NCI-H2196 (cell line): ENCODE measurements at regions not wholly inside any gene's neighbourhood (a gene's known extent, or its start where the extent isn't known, plus 50 kb on each side); places are given as distances from the start of the nearest gene placed in this dataset.
"Not testable (repeated sequence)": the region's sequence is repeated elsewhere in the genome, so short reads cannot be mapped to it uniquely, and the experiment has no call there.

Experiments
- DNase-seq: peaks from one replicate; lab custom pipeline; 2025; ENCODE audit not compliant: unreplicated experiment; lab: John Stamatoyannopoulos, UW

GRCh38 chr4:31844350-31844749, 1124.2 kb downstream of the PCDH7 start:
- no peak for DNase-seq

- no peak for DNase-seq
These were observed 1131.8 kb downstream of the PCDH7 start for GRCh38 chr4:31851946-31852345.

GRCh38 chr4:31877429-31877828, 1157.3 kb downstream of the PCDH7 start:
- no peak for DNase-seq

- not testable (repeated sequence) for DNase-seq
These were observed 1160.7 kb downstream of the PCDH7 start for GRCh38 chr4:31880837-31881236.

- DNase-seq: no peak
These were observed 1176.2 kb downstream of the PCDH7 start for GRCh38 chr4:31896349-31896748.

GRCh38 chr4:31905363-31905762, 1185.2 kb downstream of the PCDH7 start:
- DNase-seq: no peak

- no peak for DNase-seq
These were observed 1188.1 kb downstream of the PCDH7 start for GRCh38 chr4:31908261-31908660.

GRCh38 chr4:31917334-31917733, 1197.2 kb downstream of the PCDH7 start:
- DNase-seq: no peak

GRCh38 chr4:31918891-31919290, 1198.7 kb downstream of the PCDH7 start:
- no peak for DNase-seq

- DNase-seq: no peak
These were observed 1203.5 kb downstream of the PCDH7 start for GRCh38 chr4:31923634-31924033.

- DNase-seq: no peak
These were observed 1209.6 kb downstream of the PCDH7 start for GRCh38 chr4:31929676-31930345.

GRCh38 chr4:31946456-31946855, 1226.3 kb downstream of the PCDH7 start:
- no peak for DNase-seq

- DNase-seq: no peak
These were observed 1226.9 kb downstream of the PCDH7 start for GRCh38 chr4:31947101-31947500.

- no peak for DNase-seq
These were observed 1228.9 kb downstream of the PCDH7 start for GRCh38 chr4:31949045-31949444.

GRCh38 chr4:31955346-31955745, 1235.2 kb downstream of the PCDH7 start:
- DNase-seq: no peak

- no peak for DNase-seq
These were observed 1239.8 kb downstream of the PCDH7 start for GRCh38 chr4:31959972-31960371.

- no peak for DNase-seq
These were observed 1244.5 kb downstream of the PCDH7 start for GRCh38 chr4:31964685-31965084.

- no peak for DNase-seq
These were observed 1248.7 kb downstream of the PCDH7 start for GRCh38 chr4:31968842-31969241.

GRCh38 chr4:31974490-31975002, 1254.4 kb downstream of the PCDH7 start:
- no peak for DNase-seq

- DNase-seq: no peak
These were observed 1259.8 kb downstream of the PCDH7 start for GRCh38 chr4:31979988-31980387.

- no peak for DNase-seq
These were observed 1263.1 kb downstream of the PCDH7 start for GRCh38 chr4:31983246-31983645.

- DNase-seq: no peak
These were observed 1263.5 kb downstream of the PCDH7 start for GRCh38 chr4:31983677-31984076.

GRCh38 chr4:31984872-31985271, 1264.7 kb downstream of the PCDH7 start:
- no peak for DNase-seq
